H1 (cell line): ENCODE measurements at regions not wholly inside any gene's neighbourhood (a gene's known extent, or its start where the extent isn't known, plus 50 kb on each side); places are given as distances from the start of the nearest gene placed in this dataset.

ENCODE experiments used
- CTCF ChIA-PET: fragments of 300-600 bp; sonication (Branson Sonifier 250); formaldehyde crosslinking; loops from one replicate; lab custom pipeline; 2021; ENCODE audit not compliant: partially characterized antibody; lab: Charles Lee
- POLR2A ChIA-PET: fragments of 300-600 bp; sonication (Branson Sonifier 250); formaldehyde crosslinking; loops from one replicate; lab custom pipeline; 2021; ENCODE audit warnings: inconsistent platforms; ENCODE audit not compliant: partially characterized antibody; lab: Charles Lee
- DNase-seq, 2 experiments: peaks; one replicate each; pipeline versions ENCODE4 v3.0.0 to v3.0.0-alpha.2; 2010 to 2022; ENCODE audit warnings: low spot score in 2 of 2, low read depth in 1 of 2, mixed read lengths in 1 of 2
- FAIRE-seq: peaks from 2 replicates; lab custom pipeline; 2011; peaks lifted over from hg19 to GRCh38; lab: Jason Lieb, UNC
- H2AFZ ChIP-seq: 2 replicates; pipeline ENCODE4 v1.8.1; 2012; ENCODE audit warnings: low read length, inconsistent platforms
- H2AK5ac ChIP-seq: 2 replicates; pipeline ENCODE4 v1.6.1; 2013; ENCODE audit warnings: low read depth, low read length
- H2BK120ac ChIP-seq: replicated peaks from 2 replicates; pipeline ENCODE3; 2013; ENCODE audit warnings: low read depth, low read length, inconsistent platforms
- H2BK12ac ChIP-seq: 2 replicates; pipeline ENCODE4 v1.6.1; 2013; ENCODE audit warnings: low read depth, low read length
- H2BK15ac ChIP-seq: 2 replicates; pipeline ENCODE4 v1.6.1; 2013; ENCODE audit warnings: low read length
- H2BK20ac ChIP-seq: 2 replicates; pipeline ENCODE4 v1.6.1; 2013; ENCODE audit warnings: low read length
- H2BK5ac ChIP-seq: 2 replicates; pipeline ENCODE4 v1.6.1; 2013; ENCODE audit warnings: low read depth, low read length
- H3K14ac ChIP-seq: 2 replicates; pipeline ENCODE4 v1.6.1; 2013; ENCODE audit warnings: inconsistent platforms; ENCODE audit not compliant: insufficient read length
- H3K18ac ChIP-seq: 2 replicates; pipeline ENCODE4 v1.6.1; 2013; ENCODE audit warnings: low read length; ENCODE audit errors: extremely low read depth
- H3K23ac ChIP-seq: 2 replicates; pipeline ENCODE4 v1.6.1; 2013; ENCODE audit warnings: inconsistent platforms; ENCODE audit not compliant: insufficient read length
- H3K23me2 ChIP-seq: 2 replicates; pipeline ENCODE4 v1.6.1; 2013; ENCODE audit warnings: low read depth, low read length
- H3K27ac ChIP-seq: 2 replicates; pipeline ENCODE4 v1.6.1; 2011; ENCODE audit warnings: low read depth, low read length, inconsistent platforms
- H3K27me3 ChIP-seq, 4 experiments: replicated peaks in 1 of 4; 1 replicate in 1 of 4; 2 replicates in 3 of 4; pipeline versions ENCODE4 v1.6.1 to v1.8.1; 2011 to 2013; ENCODE audit warnings: low read length in 3 of 4, mild to moderate bottlenecking in 3 of 4, inconsistent platforms in 2 of 4, mixed read lengths in 2 of 4, moderate library complexity in 1 of 4; ENCODE audit not compliant: control insufficient read depth in 3 of 4, insufficient read depth in 3 of 4; ENCODE audit errors: extremely low read depth in 1 of 4
- H3K36me3 ChIP-seq, 4 experiments: 2 replicates each; pipeline versions ENCODE4 v1.6.1 to v1.8.1; 2011 to 2013; ENCODE audit warnings: mild to moderate bottlenecking in 4 of 4, low read length in 3 of 4, moderate library complexity in 2 of 4, control low read depth in 1 of 4, inconsistent platforms in 1 of 4; ENCODE audit not compliant: insufficient read depth in 4 of 4, control insufficient read depth in 2 of 4
- H3K4ac ChIP-seq: replicated peaks from 2 replicates; pipeline ENCODE3; 2013; ENCODE audit warnings: low read length, low read depth, mixed read lengths, inconsistent platforms; ENCODE audit not compliant: insufficient read length
- H3K4me1 ChIP-seq, 4 experiments: replicated peaks in 1 of 4; 1 replicate in 1 of 4; 2 replicates in 3 of 4; pipeline versions ENCODE4 v1.6.1 to v1.8.1; 2011 to 2013; ENCODE audit warnings: low read length in 3 of 4, inconsistent platforms in 2 of 4, mixed read lengths in 1 of 4; ENCODE audit not compliant: insufficient read depth in 4 of 4, control insufficient read depth in 3 of 4
- H3K4me2 ChIP-seq, 2 experiments: 2 replicates each; pipeline versions ENCODE4 v1.6.1 to v1.8.1; 2011 to 2013; ENCODE audit warnings: low read depth in 2 of 2, low read length in 2 of 2, control low read depth in 1 of 2, inconsistent platforms in 1 of 2, mild to moderate bottlenecking in 1 of 2; ENCODE audit not compliant: insufficient read depth in 1 of 2
- H3K4me3 ChIP-seq, 4 experiments: fragments of 200-600, 300-600 bp in 1 of 4; sonication (generic), shearing (Covaris generic), sonication (Bioruptor Twin) in 1 of 4; 2 replicates each; pipeline versions ENCODE4 v1.5.1 to v1.8.1; 2011 to 2016; ENCODE audit warnings: low read length in 4 of 4, low read depth in 3 of 4, control low read depth in 2 of 4, inconsistent platforms in 2 of 4, mild to moderate bottlenecking in 2 of 4, mixed read lengths in 1 of 4, moderate library complexity in 1 of 4; ENCODE audit not compliant: insufficient read depth in 2 of 4; ENCODE audit errors: extremely low read depth in 1 of 4
- H3K56ac ChIP-seq: replicated peaks from 2 replicates; pipeline ENCODE3; 2013; ENCODE audit warnings: low read depth, mild to moderate bottlenecking, mixed read lengths, low read length, inconsistent platforms; ENCODE audit not compliant: insufficient read length
- H3K79me1 ChIP-seq: 2 replicates; pipeline ENCODE4 v1.6.1; 2013; ENCODE audit warnings: low read depth, low read length, control low read depth
- H3K79me2 ChIP-seq, 2 experiments: 2 replicates each; pipeline versions ENCODE4 v1.6.1 to v1.8.1; 2012 to 2013; ENCODE audit warnings: low read length in 2 of 2, mild to moderate bottlenecking in 2 of 2, inconsistent platforms in 1 of 2; ENCODE audit not compliant: insufficient read depth in 2 of 2, control insufficient read depth in 1 of 2
- H3K9ac ChIP-seq, 4 experiments: replicated peaks in 1 of 4; 1 replicate in 1 of 4; 2 replicates in 3 of 4; pipeline versions ENCODE4 v1.6.1 to v1.8.1; 2011 to 2013; ENCODE audit warnings: low read depth in 3 of 4, low read length in 3 of 4, control low read depth in 2 of 4, mild to moderate bottlenecking in 2 of 4, moderate library complexity in 2 of 4, inconsistent platforms in 1 of 4; ENCODE audit errors: extremely low read depth in 1 of 4
- H3K9me3 ChIP-seq, 2 experiments: 2 replicates each; pipeline versions ENCODE4 v1.6.1 to v1.8.1; 2012 to 2013; ENCODE audit warnings: mild to moderate bottlenecking in 2 of 2, moderate library complexity in 2 of 2, control low read depth in 1 of 2, inconsistent platforms in 1 of 2, low read depth in 1 of 2, low read length in 1 of 2, mixed read lengths in 1 of 2; ENCODE audit not compliant: insufficient read depth in 2 of 2
- H4K20me1 ChIP-seq, 2 experiments: replicated peaks in 1 of 2; 2 replicates each; pipeline versions ENCODE3 to v1.8.1; 2011 to 2013; ENCODE audit warnings: inconsistent platforms in 2 of 2, low read length in 2 of 2, mild to moderate bottlenecking in 1 of 2; ENCODE audit not compliant: insufficient read depth in 2 of 2, control insufficient read depth in 1 of 2
- H4K5ac ChIP-seq: 2 replicates; pipeline ENCODE4 v1.6.1; 2013; ENCODE audit warnings: low read length, low read depth, mixed read lengths, inconsistent platforms; ENCODE audit not compliant: insufficient read length
- H4K8ac ChIP-seq: 2 replicates; pipeline ENCODE4 v1.8.0; 2013; ENCODE audit warnings: mild to moderate bottlenecking, moderate library complexity, low read length, inconsistent platforms; ENCODE audit not compliant: insufficient read depth; ENCODE audit errors: extremely low read depth
- H4K91ac ChIP-seq: replicated peaks from 2 replicates; pipeline ENCODE3; 2013; ENCODE audit warnings: low read length, mixed read lengths, inconsistent platforms; ENCODE audit not compliant: insufficient read length
- ATF3 ChIP-seq: IDR thresholded peaks from 2 replicates; pipeline ENCODE4 v1.6.1; 2011; ENCODE audit warnings: low read depth, mild to moderate bottlenecking, low read length; ENCODE audit not compliant: insufficient read depth
- CBX8 ChIP-seq: fragments of 300-800, 300-1000 bp; sonication (generic); IDR thresholded peaks from 2 replicates; pipeline ENCODE4 v1.7.1; 2016; ENCODE audit warnings: low read depth, low read length, borderline replicate concordance
- CEBPB ChIP-seq: IDR thresholded peaks from 2 replicates; pipeline ENCODE4 v1.6.1; 2012; ENCODE audit warnings: low read depth, low read length
- CHD2 ChIP-seq: IDR thresholded peaks from 2 replicates; pipeline ENCODE4 v1.6.1; 2012; ENCODE audit warnings: low read length, improper control_type of control experiment
- CREB1 ChIP-seq: IDR thresholded peaks from 2 replicates; pipeline ENCODE4 v1.6.1; 2012; ENCODE audit warnings: inconsistent platforms
- CTCF ChIP-seq, 3 experiments: IDR thresholded peaks; 1 replicate in 2 of 3; 2 replicates in 1 of 3; pipeline versions ENCODE4 v1.5.1 to v1.6.1; 2011; ENCODE audit warnings: low read length in 3 of 3, mild to moderate bottlenecking in 3 of 3, inconsistent platforms in 2 of 3, low read depth in 1 of 3, moderate library complexity in 1 of 3; ENCODE audit not compliant: insufficient read depth in 1 of 3; ENCODE audit errors: control extremely low read depth in 1 of 3
- KDM4A ChIP-seq: IDR thresholded peaks from one replicate; pipeline ENCODE4 v1.7.1; 2012; ENCODE audit warnings: low read depth, mild to moderate bottlenecking, moderate library complexity, low read length, inconsistent platforms; ENCODE audit not compliant: severe bottlenecking
- SIRT6 ChIP-seq: IDR thresholded peaks from one replicate; pipeline ENCODE4 v1.7.1; 2012; ENCODE audit warnings: low read length, inconsistent platforms
- TBP ChIP-seq: IDR thresholded peaks from 2 replicates; pipeline ENCODE4 v1.6.1; 2011; ENCODE audit warnings: low read depth, low read length, improper control_type of control experiment
- TEAD4 ChIP-seq: IDR thresholded peaks from 2 replicates; pipeline ENCODE4 v1.6.1; 2012; ENCODE audit warnings: low read depth, low read length, inconsistent platforms, mixed read lengths
- ZNF274 ChIP-seq: IDR thresholded peaks from 2 replicates; pipeline ENCODE4 v1.7.0; 2012; ENCODE audit warnings: low read length, borderline replicate concordance; ENCODE audit errors: extremely low read depth
- WGBS, 2 experiments: shearing (Covaris generic) in 1 of 2; methylation state at CpG; one replicate each; pipeline versions ENCODE4 v1.1.6 to v1.1.7; 2013 to 2015; ENCODE audit warnings: low lambda C conversion rate in 2 of 2, mixed read lengths in 2 of 2, inconsistent platforms in 1 of 2, low coverage in 1 of 2, missing lambda C conversion rate in 1 of 2; ENCODE audit not compliant: insufficient replicate concordance in 2 of 2, insufficient coverage in 1 of 2, insufficient read length in 1 of 2; ENCODE audit errors: extremely low coverage in 1 of 2, missing lambda C conversion rate in 1 of 2; 5-methylcytosine and 5-hydroxymethylcytosine counted together

DNA sequence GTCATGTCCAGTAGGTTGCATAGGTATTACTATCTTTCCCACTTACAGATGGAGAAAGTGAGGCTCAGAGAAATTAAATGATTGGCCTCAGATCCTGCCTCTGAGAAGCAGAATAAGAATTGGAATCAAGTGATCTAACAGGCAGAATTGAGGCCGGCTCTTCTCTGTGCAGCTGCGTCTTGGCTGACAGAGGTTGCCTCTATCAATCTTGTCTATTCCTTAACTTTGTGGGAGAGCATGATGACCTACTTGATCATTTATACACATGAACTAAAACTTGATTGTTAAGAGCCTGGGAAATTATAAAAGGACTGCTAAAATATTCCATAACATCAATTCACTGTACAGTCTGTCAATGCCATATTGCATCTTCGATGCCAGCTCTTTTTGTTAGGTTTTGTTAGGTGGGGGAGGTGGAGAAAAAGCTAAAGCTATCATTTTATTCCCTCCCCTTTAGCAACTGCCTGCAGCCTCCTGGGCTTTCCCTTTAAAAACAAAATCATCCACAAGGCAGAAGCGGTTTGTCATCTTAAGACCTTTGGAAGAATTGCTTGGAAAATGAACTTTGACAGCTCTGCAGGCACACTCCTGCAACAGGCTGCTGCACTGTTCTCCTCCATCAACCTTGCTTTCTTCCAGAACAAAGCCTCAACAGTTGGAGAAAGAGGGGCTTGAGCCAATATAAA lies 247.4 kb downstream of the SMARCA2 start:
- no peaks in the 10 kb centered on the region; the same call in 1 of the 2 replicates for H3K23me2 ChIP-seq
- no peaks in the 10 kb centered on the region for H3K79me1 ChIP-seq
- H3K56ac ChIP-seq: no peak overlapping the region
- H3K14ac ChIP-seq: no peak overlapping the region
- no peak overlapping the region for H2AK5ac ChIP-seq
- H3K18ac ChIP-seq: no peak overlapping the region
- FAIRE-seq: no peak
- TF ChIP-seq CBX8 (no peak), SIRT6 (no peak), KDM4A (no peak), CHD2 (no peak), CEBPB (no peak), ZNF274 (no peak), CREB1 (no peak), ATF3 (no peak), TBP (no peak), TEAD4 (no peak), CTCF (IDR thresholded peaks at IDR 0.05; ENCODE audit: control extremely low read depth in 1 of 3, insufficient read depth in 1 of 3, low read depth in 1 of 3, low read length in 3 of 3) (no peak)
- DNase-seq: no peak
- 95% methylated on average over 4 of the region's 4 CpGs; no CpG with 5 or more reads in 1 of the 2 experiments for WGBS, 2 experiments
- H3K9me3 ChIP-seq: peaks cover 0 to 7% of the 10 kb centered on the region in 2 experiments; a peak in 1 of 4 replicates
- H3K27ac ChIP-seq: no peak overlapping the region
- no peak overlapping the region for H3K4me3 ChIP-seq
- no peak overlapping the region for H2AFZ ChIP-seq
- H4K91ac ChIP-seq: no peak overlapping the region
- no peaks in the 10 kb centered on the region for H3K79me2 ChIP-seq
- no peak overlapping the region for H3K4ac ChIP-seq
- no peak overlapping the region for H3K4me2 ChIP-seq
- no peak overlapping the region for H2BK5ac ChIP-seq
- no peaks in the 10 kb centered on the region; a peak in 1 of 7 replicates for H3K27me3 ChIP-seq
- H4K5ac ChIP-seq: no peak overlapping the region
- ChIA-PET CTCF (interaction anchor here (0.6 to 3.0 kb wide), 4 partner anchors 12 to 27 kb away, joined by 3 to 15 read pairs (median 4); no protein-coding TSS in a partner anchor), POLR2A (interaction anchor here (1.2 to 2.1 kb wide), 2 partner anchors 12 to 21 kb away, joined by 3 to 6 read pairs; no protein-coding TSS in a partner anchor)
- H3K4me1 ChIP-seq: peaks cover 0 to 2% (median 1%) of the 10 kb centered on the region in 4 experiments; a peak in 1 of 7 replicates
- H2BK15ac ChIP-seq: no peak overlapping the region
- no peaks in the 10 kb centered on the region for H3K36me3 ChIP-seq
- H3K9ac ChIP-seq: no peak overlapping the region
- no peak overlapping the region for H2BK12ac ChIP-seq
- peak overlapping the region; percentile 62; the same call in 1 of the 2 replicates for H2BK20ac ChIP-seq
- no peak overlapping the region for H4K8ac ChIP-seq
- H4K20me1 ChIP-seq: no peaks in the 10 kb centered on the region
- no peak overlapping the region for H3K23ac ChIP-seq
- H2BK120ac ChIP-seq: no peak overlapping the region
